Thyroid gland (tissue), 4 donors: ENCODE measurements at regions not wholly inside any gene's neighbourhood (a gene's known extent, or its start where the extent isn't known, plus 50 kb on each side); places are given as distances from the start of the nearest gene placed in this dataset.

ENCODE experiments used
- DNase-seq, 2 donors: peaks; one replicate each; pipeline ENCODE4 v3.0.0-alpha.2; 2019
- H3K27ac ChIP-seq, 3 donors: fragments of 200-600 bp; sonication (generic); 1 replicate in 2 of 3; 2 replicates in 1 of 3; pipeline ENCODE4 v1.5.1; 2016 to 2019; ENCODE audit warnings: mild to moderate bottlenecking in 1 of 3, moderate library complexity in 1 of 3
- H3K27me3 ChIP-seq: fragments of 200-600 bp; sonication (generic); one replicate; pipeline ENCODE4 v1.5.1; 2019
- H3K36me3 ChIP-seq, 2 donors: fragments of 200-600 bp; sonication (generic); one replicate each; pipeline ENCODE4 v1.5.1; 2016 to 2019
- H3K4me1 ChIP-seq, 2 donors: fragments of 200-600 bp; sonication (generic); one replicate each; pipeline ENCODE4 v1.5.1; 2017 to 2019
- H3K4me3 ChIP-seq, 3 donors: fragments of 200-600 bp; sonication (generic); replicated peaks in 1 of 3; 1 replicate in 2 of 3; 2 replicates in 1 of 3; pipeline ENCODE4 v1.5.1; 2016; ENCODE audit warnings: mild to moderate bottlenecking in 1 of 3
- H3K9me3 ChIP-seq: fragments of 200-600 bp; sonication (generic); one replicate; pipeline ENCODE4 v1.5.1; 2017
- POLR2A ChIP-seq, 2 donors: fragments of 450-650 bp; IDR thresholded peaks; one replicate each; pipeline ENCODE4 v1.6.1; 2017; ENCODE audit warnings: antibody characterized with exemption in 2 of 2, mild to moderate bottlenecking in 2 of 2, moderate library complexity in 1 of 2
- WGBS, 2 donors: methylation state at CpG; one replicate each; pipeline ENCODE4 v1.1.5; 2017; 5-methylcytosine and 5-hydroxymethylcytosine counted together
- intact Hi-C: fragments of 100-400 bp; cut with DNase I; formaldehyde crosslinking; loops from one replicate; pipeline ENCODE4 v1.15.1; 2023
- TF ChIP-seq, protein P1 (sequence below), 6 experiments: fragments of 200-600 bp in 3 of 6; fragments of 450-650 bp in 3 of 6; sonication (generic) in 3 of 6; IDR thresholded peaks; one replicate each; pipeline ENCODE4 v1.5.1; 2016 to 2019; ENCODE audit warnings: antibody characterized with exemption in 6 of 6, mild to moderate bottlenecking in 2 of 6, inconsistent platforms in 1 of 6, moderate library complexity in 1 of 6

DNA sequence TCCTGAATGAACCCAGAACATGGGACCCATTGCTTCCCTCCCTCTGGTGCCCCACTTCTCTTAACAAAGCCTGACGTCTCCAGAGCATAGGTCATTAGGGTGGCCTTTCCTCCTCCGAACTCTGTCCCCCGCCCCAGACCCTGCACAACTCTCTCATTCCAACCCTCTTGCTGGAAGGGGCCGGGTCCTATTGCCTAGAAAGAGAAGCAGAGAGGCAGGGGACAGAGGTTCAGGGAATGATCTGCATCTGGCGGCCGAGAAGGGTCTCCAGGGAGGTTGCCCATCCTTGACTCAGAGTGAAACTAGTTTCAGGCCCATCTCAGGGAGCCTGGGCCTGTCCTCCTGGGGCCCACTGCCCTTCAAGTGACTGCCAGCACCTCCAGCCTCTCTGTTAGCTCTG, 79.0 kb downstream of the LINGO1 start:
- no peak for TF ChIP-seq POLR2A (IDR thresholded peaks at IDR 0.05)
- TF ChIP-seq, protein P1, sequence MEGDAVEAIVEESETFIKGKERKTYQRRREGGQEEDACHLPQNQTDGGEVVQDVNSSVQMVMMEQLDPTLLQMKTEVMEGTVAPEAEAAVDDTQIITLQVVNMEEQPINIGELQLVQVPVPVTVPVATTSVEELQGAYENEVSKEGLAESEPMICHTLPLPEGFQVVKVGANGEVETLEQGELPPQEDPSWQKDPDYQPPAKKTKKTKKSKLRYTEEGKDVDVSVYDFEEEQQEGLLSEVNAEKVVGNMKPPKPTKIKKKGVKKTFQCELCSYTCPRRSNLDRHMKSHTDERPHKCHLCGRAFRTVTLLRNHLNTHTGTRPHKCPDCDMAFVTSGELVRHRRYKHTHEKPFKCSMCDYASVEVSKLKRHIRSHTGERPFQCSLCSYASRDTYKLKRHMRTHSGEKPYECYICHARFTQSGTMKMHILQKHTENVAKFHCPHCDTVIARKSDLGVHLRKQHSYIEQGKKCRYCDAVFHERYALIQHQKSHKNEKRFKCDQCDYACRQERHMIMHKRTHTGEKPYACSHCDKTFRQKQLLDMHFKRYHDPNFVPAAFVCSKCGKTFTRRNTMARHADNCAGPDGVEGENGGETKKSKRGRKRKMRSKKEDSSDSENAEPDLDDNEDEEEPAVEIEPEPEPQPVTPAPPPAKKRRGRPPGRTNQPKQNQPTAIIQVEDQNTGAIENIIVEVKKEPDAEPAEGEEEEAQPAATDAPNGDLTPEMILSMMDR (IDR thresholded peaks at IDR 0.05), result no peak
- no peaks in the 10 kb centered on the region for H3K4me1 ChIP-seq
- no peak overlapping the region for H3K4me3 ChIP-seq
- H3K36me3 ChIP-seq, result no peaks in the 10 kb centered on the region
- no peak overlapping the region for H3K27ac ChIP-seq
- intact Hi-C loops, result no loop called here
- H3K9me3 ChIP-seq, result no peaks in the 10 kb centered on the region
- WGBS, 2 donors, result 89 to 96% methylated on average over 6 of the region's 6 CpGs
- DNase-seq, result no peak
- H3K27me3 ChIP-seq, result no peaks in the 10 kb centered on the region

- 92% methylated on average over 3 of the region's 3 CpGs for WGBS, 2 donors
- Histone ChIP-seq H3K27me3 (no peaks in the 10 kb centered on the region), H3K4me3 (no peak overlapping the region), H3K4me1 (no peaks in the 10 kb centered on the region), H3K36me3 (no peaks in the 10 kb centered on the region), H3K9me3 (no peaks in the 10 kb centered on the region), H3K27ac (no peak overlapping the region)
- no peak for DNase-seq
- TF ChIP-seq, protein P1 (IDR thresholded peaks at IDR 0.05), result no peak
- no peak for TF ChIP-seq POLR2A (IDR thresholded peaks at IDR 0.05)
- intact Hi-C loops, result no loop called here
These were observed 79.5 kb downstream of the LINGO1 start for GRCh38 chr15:77553257-77553656.

DNA sequence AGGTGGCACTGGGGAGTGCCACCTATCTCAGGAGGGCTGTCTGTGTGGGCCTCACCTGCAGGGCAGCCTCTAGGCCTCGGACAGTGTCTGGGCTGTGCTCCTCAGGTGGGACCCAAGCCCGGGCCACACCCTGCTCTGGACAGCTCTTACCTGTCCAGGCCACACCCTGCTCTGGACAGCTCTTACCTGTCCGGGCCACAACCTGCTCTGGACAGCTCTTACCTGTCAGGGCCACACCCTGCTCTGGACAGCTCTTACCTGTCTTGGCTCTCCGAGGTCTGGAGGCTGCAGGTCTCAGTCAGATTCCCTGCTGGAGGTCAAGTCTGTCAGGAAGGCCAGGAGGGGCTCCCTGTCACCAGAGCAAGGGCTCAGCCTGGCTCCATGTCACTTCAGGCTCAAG, 80.6 kb downstream of the LINGO1 start:
- no peak for TF ChIP-seq POLR2A (IDR thresholded peaks at IDR 0.05)
- TF ChIP-seq, protein P1 (IDR thresholded peaks at IDR 0.05), result no peak
- no peak overlapping the region for H3K27ac ChIP-seq
- intact Hi-C loops, result no loop called here
- no peaks in the 10 kb centered on the region for H3K9me3 ChIP-seq
- whole genome bisulfite sequencing, 2 donors, result 81% methylated on average over 3 of the region's 4 CpGs
- H3K4me3 ChIP-seq, result no peak overlapping the region
- H3K4me1 ChIP-seq, result no peaks in the 10 kb centered on the region
- DNase-seq, result no peak
- H3K36me3 ChIP-seq, result no peaks in the 10 kb centered on the region
- H3K27me3 ChIP-seq, result no peaks in the 10 kb centered on the region

GRCh38 chr15:77550301-77551251, 82.1 kb downstream of the LINGO1 start:
- no peaks in the 10 kb centered on the region for H3K36me3 ChIP-seq
- no peak for DNase-seq
- no peaks in the 10 kb centered on the region for H3K9me3 ChIP-seq
- no peaks in the 10 kb centered on the region for H3K27me3 ChIP-seq
- intact Hi-C loops, result no loop called here
- TF ChIP-seq POLR2A (IDR thresholded peaks at IDR 0.05), result no peak
- TF ChIP-seq, protein P1 (IDR thresholded peaks at IDR 0.05), result no peak
- H3K27ac ChIP-seq, result no peak overlapping the region
- WGBS, 2 donors, result 78 to 92% methylated on average over 5 to 12 of the region's 13 CpGs
- no peak overlapping the region for H3K4me3 ChIP-seq
- H3K4me1 ChIP-seq, result no peaks in the 10 kb centered on the region

GRCh38 chr15:77549576-77550288, 83.0 kb downstream of the LINGO1 start:
- no peak for DNase-seq
- H3K4me3 ChIP-seq, result no peak overlapping the region
- TF ChIP-seq, protein P1 (IDR thresholded peaks at IDR 0.05), result no peak
- no peak for TF ChIP-seq POLR2A (IDR thresholded peaks at IDR 0.05)
- WGBS, 2 donors, result 91% methylated on average over 4 of the region's 5 CpGs
- no peaks in the 10 kb centered on the region for H3K36me3 ChIP-seq
- no peaks in the 10 kb centered on the region for H3K9me3 ChIP-seq
- no peak overlapping the region for H3K27ac ChIP-seq
- intact Hi-C loops, result loop anchor here (5.0 kb wide), 1 partner anchor 527 kb away; no protein-coding TSS in a partner anchor
- H3K4me1 ChIP-seq, result no peaks in the 10 kb centered on the region
- no peaks in the 10 kb centered on the region for H3K27me3 ChIP-seq
